GM23338 (cell line): ENCODE measurements at regions not wholly inside any gene's neighbourhood (a gene's known extent, or its start where the extent isn't known, plus 50 kb on each side); places are given as distances from the start of the nearest gene placed in this dataset.

ENCODE experiments used
- ATAC-seq: fragments of 200-7000 bp; cut with Tn5 transposase; 3 replicates; pipeline ENCODE4 v1.9.1; 2020
- DNase-seq: peaks from one replicate; pipeline ENCODE4 v3.0.0-alpha.2; 2015; ENCODE audit warnings: low spot score
- H2AFZ ChIP-seq: fragments of 200-600 bp; sonication (generic); 2 replicates; pipeline ENCODE4 v1.8.0; 2016; ENCODE audit warnings: antibody characterized with exemption, mild to moderate bottlenecking, moderate library complexity
- H3F3A ChIP-seq: fragments of 200-600 bp; sonication (generic); replicated peaks from 2 replicates; pipeline ENCODE4 v1.8.0; 2017; ENCODE audit warnings: antibody characterized with exemption, mixed run types, low read depth
- H3K27ac ChIP-seq: fragments of 200-600 bp; sonication (generic); 2 replicates; pipeline ENCODE4 v1.6.1; 2016; ENCODE audit warnings: low read depth
- H3K27me3 ChIP-seq: fragments of 200-600 bp; sonication (generic); 2 replicates; pipeline ENCODE4 v1.8.0; 2016; ENCODE audit warnings: mild to moderate bottlenecking, mixed run types, moderate library complexity; ENCODE audit not compliant: insufficient read depth
- H3K36me3 ChIP-seq: fragments of 200-600 bp; sonication (generic); 2 replicates; pipeline ENCODE4 v1.8.0; 2016; ENCODE audit warnings: mild to moderate bottlenecking; ENCODE audit not compliant: insufficient read depth
- H3K4me1 ChIP-seq: fragments of 200-600 bp; sonication (generic); 2 replicates; pipeline ENCODE4 v1.8.0; 2016; ENCODE audit warnings: mild to moderate bottlenecking, moderate library complexity; ENCODE audit not compliant: insufficient read depth
- H3K4me2 ChIP-seq: fragments of 200-600 bp; sonication (generic); 2 replicates; pipeline ENCODE4 v1.7.1; 2017; ENCODE audit warnings: mixed run types
- H3K4me3 ChIP-seq: fragments of 200-600 bp; sonication (generic); 2 replicates; pipeline ENCODE4 v1.6.1; 2016; ENCODE audit warnings: mixed run types
- H3K79me2 ChIP-seq: fragments of 200-600 bp; sonication (generic); replicated peaks from 2 replicates; pipeline ENCODE4 v1.8.0; 2017; ENCODE audit warnings: mild to moderate bottlenecking; ENCODE audit not compliant: insufficient read depth
- H3K9me2 ChIP-seq: fragments of 200-600 bp; sonication (generic); 2 replicates; pipeline ENCODE4 v1.8.0; 2017; ENCODE audit not compliant: insufficient read depth
- H4K20me1 ChIP-seq: fragments of 200-600 bp; sonication (generic); replicated peaks from 2 replicates; pipeline ENCODE4 v1.8.0; 2017; ENCODE audit warnings: mild to moderate bottlenecking; ENCODE audit not compliant: insufficient read depth
- H3K27ac Mint-ChIP-seq: 2 replicates; pipeline ENCODE4 v1.8.0; 2020; ENCODE audit warnings: inconsistent platforms, mild to moderate bottlenecking, moderate library complexity, mixed read lengths
- H3K27me3 Mint-ChIP-seq: 3 replicates; pipeline ENCODE4 v1.8.0; 2022; ENCODE audit warnings: low read depth, mild to moderate bottlenecking, moderate library complexity, mixed read lengths, inconsistent platforms; ENCODE audit not compliant: insufficient read depth, poor library complexity
- H3K36me3 Mint-ChIP-seq: 3 replicates; pipeline ENCODE4 v1.8.0; 2021; ENCODE audit warnings: low read depth, mild to moderate bottlenecking, inconsistent platforms, moderate library complexity, mixed read lengths
- H3K4me1 Mint-ChIP-seq: 3 replicates; pipeline ENCODE4 v1.8.0; 2020; ENCODE audit warnings: mild to moderate bottlenecking, inconsistent platforms, mixed read lengths
- H3K4me3 Mint-ChIP-seq: 3 replicates; pipeline ENCODE4 v1.8.0; 2021; ENCODE audit warnings: moderate library complexity, mild to moderate bottlenecking, inconsistent platforms, mixed read lengths
- H3K9me3 Mint-ChIP-seq: 3 replicates; pipeline ENCODE4 v1.8.0; 2020; ENCODE audit warnings: moderate library complexity, mild to moderate bottlenecking, inconsistent platforms, mixed read lengths
- CREB1 ChIP-seq: fragments of 250-450 bp; sonication (Bioruptor Pico); IDR thresholded peaks from 2 replicates; pipeline ENCODE4 v1.5.0; 2020; ENCODE audit warnings: low read depth, mild to moderate bottlenecking, moderate library complexity
- ETS1 ChIP-seq: IDR thresholded peaks from 2 replicates; pipeline ENCODE4 v1.6.1; 2016; ENCODE audit warnings: antibody characterized with exemption
- EZH2 ChIP-seq: fragments of 200-600 bp; sonication (generic); IDR thresholded peaks from one replicate; pipeline ENCODE4 v1.8.0; 2017; ENCODE audit warnings: antibody characterized with exemption, mild to moderate bottlenecking, low read depth; ENCODE audit not compliant: unreplicated experiment
- EZH2phosphoT487 ChIP-seq: fragments of 200-600 bp; sonication (generic); IDR thresholded peaks from one replicate; pipeline ENCODE4 v1.8.1; 2018; ENCODE audit warnings: antibody characterized with exemption; ENCODE audit not compliant: unreplicated experiment
- JUNB ChIP-seq: IDR thresholded peaks from one replicate; pipeline ENCODE4 v1.6.1; 2016; ENCODE audit warnings: antibody characterized with exemption; ENCODE audit not compliant: unreplicated experiment
- NANOG ChIP-seq: IDR thresholded peaks from 2 replicates; pipeline ENCODE4 v1.6.1; 2016; ENCODE audit warnings: antibody characterized with exemption, borderline replicate concordance
- POLR2AphosphoS5 ChIP-seq: IDR thresholded peaks from 2 replicates; pipeline ENCODE4 v1.6.1; 2016; ENCODE audit warnings: antibody characterized with exemption, low read depth
- STAT1 ChIP-seq: IDR thresholded peaks from one replicate; pipeline ENCODE4 v1.6.1; 2016; ENCODE audit warnings: antibody characterized with exemption; ENCODE audit not compliant: unreplicated experiment
- ZNF114 ChIP-seq: fragments of 250-450 bp; sonication (Bioruptor Pico); IDR thresholded peaks from 2 replicates; pipeline ENCODE4 v1.5.0; 2020; ENCODE audit warnings: mild to moderate bottlenecking, moderate library complexity
- ZNF331 ChIP-seq: fragments of 250-450 bp; sonication (Bioruptor Pico); IDR thresholded peaks from 2 replicates; pipeline ENCODE4 v1.5.0; 2020; ENCODE audit warnings: low read depth, mild to moderate bottlenecking, moderate library complexity
- TF ChIP-seq, protein P1 (sequence below), 2 experiments: fragments of 200-600 bp in 1 of 2; sonication (generic) in 1 of 2; conservative IDR thresholded peaks; 2 replicates each; pipeline versions ENCODE4 v1.5.1 to v1.6.1; 2016 to 2017; ENCODE audit warnings: antibody characterized with exemption in 2 of 2, low read depth in 2 of 2, mild to moderate bottlenecking in 2 of 2, moderate library complexity in 1 of 2
- TF ChIP-seq, protein P2 (sequence below): fragments of 250-450 bp; sonication (Bioruptor Pico); IDR thresholded peaks from 2 replicates; pipeline ENCODE4 v1.5.0; 2020; ENCODE audit warnings: mild to moderate bottlenecking, moderate library complexity
- TF ChIP-seq, protein P3 (sequence below): IDR thresholded peaks from one replicate; pipeline ENCODE4 v1.6.1; 2018; ENCODE audit warnings: antibody characterized with exemption; ENCODE audit not compliant: unreplicated experiment

DNA sequence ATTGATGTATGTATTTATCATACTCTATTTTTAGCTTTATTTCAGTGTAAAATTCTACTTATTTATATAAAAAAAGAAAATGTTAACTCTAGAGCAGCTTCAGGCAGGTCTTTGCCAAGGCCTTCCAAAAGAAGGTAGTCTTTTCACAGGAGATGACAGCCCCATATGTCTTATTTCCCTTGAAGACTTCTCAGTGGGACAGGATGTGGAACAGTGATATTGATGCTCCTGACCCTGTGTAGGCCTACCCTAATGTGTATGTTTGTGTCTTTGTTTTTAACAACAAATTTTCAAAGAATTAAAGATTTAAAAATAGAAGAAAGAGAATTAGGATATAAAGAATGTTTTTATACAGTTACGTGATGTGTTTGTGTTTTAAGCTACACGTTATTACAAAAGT, 1593.6 kb downstream of the AMY1C start:
- Histone ChIP-seq H3K9me2 (peaks cover 11% of the 10 kb centered on the region), H3K4me3 (no peak overlapping the region), H3K36me3 (no peaks in the 10 kb centered on the region), H3K4me1 (no peaks in the 10 kb centered on the region), H3K79me2 (no peaks in the 10 kb centered on the region), H3K4me2 (no peak overlapping the region), H2AFZ (no peak overlapping the region), H4K20me1 (no peaks in the 10 kb centered on the region), H3K27me3 (no peaks in the 10 kb centered on the region), H3F3A (no peaks in the 10 kb centered on the region), H3K27ac (no peak overlapping the region)
- ATAC-seq, result no peak
- peaks cover 5% of the 10 kb centered on the region; the same call in 1 of the 3 replicates for H3K36me3 Mint-ChIP-seq
- H3K27ac Mint-ChIP-seq, result no peak overlapping the region
- H3K4me3 Mint-ChIP-seq, result no peak overlapping the region
- TF ChIP-seq, protein P1, sequence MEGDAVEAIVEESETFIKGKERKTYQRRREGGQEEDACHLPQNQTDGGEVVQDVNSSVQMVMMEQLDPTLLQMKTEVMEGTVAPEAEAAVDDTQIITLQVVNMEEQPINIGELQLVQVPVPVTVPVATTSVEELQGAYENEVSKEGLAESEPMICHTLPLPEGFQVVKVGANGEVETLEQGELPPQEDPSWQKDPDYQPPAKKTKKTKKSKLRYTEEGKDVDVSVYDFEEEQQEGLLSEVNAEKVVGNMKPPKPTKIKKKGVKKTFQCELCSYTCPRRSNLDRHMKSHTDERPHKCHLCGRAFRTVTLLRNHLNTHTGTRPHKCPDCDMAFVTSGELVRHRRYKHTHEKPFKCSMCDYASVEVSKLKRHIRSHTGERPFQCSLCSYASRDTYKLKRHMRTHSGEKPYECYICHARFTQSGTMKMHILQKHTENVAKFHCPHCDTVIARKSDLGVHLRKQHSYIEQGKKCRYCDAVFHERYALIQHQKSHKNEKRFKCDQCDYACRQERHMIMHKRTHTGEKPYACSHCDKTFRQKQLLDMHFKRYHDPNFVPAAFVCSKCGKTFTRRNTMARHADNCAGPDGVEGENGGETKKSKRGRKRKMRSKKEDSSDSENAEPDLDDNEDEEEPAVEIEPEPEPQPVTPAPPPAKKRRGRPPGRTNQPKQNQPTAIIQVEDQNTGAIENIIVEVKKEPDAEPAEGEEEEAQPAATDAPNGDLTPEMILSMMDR (conservative IDR thresholded peaks at IDR 0.05; ENCODE audit: low read depth in 2 of 2), result no peak
- TF ChIP-seq NANOG, result no peak
- no peak for TF ChIP-seq STAT1
- TF ChIP-seq EZH2, result no peak
- TF ChIP-seq ZNF114 (CRISPR knock-in tag), result no peak
- TF ChIP-seq, protein P2, sequence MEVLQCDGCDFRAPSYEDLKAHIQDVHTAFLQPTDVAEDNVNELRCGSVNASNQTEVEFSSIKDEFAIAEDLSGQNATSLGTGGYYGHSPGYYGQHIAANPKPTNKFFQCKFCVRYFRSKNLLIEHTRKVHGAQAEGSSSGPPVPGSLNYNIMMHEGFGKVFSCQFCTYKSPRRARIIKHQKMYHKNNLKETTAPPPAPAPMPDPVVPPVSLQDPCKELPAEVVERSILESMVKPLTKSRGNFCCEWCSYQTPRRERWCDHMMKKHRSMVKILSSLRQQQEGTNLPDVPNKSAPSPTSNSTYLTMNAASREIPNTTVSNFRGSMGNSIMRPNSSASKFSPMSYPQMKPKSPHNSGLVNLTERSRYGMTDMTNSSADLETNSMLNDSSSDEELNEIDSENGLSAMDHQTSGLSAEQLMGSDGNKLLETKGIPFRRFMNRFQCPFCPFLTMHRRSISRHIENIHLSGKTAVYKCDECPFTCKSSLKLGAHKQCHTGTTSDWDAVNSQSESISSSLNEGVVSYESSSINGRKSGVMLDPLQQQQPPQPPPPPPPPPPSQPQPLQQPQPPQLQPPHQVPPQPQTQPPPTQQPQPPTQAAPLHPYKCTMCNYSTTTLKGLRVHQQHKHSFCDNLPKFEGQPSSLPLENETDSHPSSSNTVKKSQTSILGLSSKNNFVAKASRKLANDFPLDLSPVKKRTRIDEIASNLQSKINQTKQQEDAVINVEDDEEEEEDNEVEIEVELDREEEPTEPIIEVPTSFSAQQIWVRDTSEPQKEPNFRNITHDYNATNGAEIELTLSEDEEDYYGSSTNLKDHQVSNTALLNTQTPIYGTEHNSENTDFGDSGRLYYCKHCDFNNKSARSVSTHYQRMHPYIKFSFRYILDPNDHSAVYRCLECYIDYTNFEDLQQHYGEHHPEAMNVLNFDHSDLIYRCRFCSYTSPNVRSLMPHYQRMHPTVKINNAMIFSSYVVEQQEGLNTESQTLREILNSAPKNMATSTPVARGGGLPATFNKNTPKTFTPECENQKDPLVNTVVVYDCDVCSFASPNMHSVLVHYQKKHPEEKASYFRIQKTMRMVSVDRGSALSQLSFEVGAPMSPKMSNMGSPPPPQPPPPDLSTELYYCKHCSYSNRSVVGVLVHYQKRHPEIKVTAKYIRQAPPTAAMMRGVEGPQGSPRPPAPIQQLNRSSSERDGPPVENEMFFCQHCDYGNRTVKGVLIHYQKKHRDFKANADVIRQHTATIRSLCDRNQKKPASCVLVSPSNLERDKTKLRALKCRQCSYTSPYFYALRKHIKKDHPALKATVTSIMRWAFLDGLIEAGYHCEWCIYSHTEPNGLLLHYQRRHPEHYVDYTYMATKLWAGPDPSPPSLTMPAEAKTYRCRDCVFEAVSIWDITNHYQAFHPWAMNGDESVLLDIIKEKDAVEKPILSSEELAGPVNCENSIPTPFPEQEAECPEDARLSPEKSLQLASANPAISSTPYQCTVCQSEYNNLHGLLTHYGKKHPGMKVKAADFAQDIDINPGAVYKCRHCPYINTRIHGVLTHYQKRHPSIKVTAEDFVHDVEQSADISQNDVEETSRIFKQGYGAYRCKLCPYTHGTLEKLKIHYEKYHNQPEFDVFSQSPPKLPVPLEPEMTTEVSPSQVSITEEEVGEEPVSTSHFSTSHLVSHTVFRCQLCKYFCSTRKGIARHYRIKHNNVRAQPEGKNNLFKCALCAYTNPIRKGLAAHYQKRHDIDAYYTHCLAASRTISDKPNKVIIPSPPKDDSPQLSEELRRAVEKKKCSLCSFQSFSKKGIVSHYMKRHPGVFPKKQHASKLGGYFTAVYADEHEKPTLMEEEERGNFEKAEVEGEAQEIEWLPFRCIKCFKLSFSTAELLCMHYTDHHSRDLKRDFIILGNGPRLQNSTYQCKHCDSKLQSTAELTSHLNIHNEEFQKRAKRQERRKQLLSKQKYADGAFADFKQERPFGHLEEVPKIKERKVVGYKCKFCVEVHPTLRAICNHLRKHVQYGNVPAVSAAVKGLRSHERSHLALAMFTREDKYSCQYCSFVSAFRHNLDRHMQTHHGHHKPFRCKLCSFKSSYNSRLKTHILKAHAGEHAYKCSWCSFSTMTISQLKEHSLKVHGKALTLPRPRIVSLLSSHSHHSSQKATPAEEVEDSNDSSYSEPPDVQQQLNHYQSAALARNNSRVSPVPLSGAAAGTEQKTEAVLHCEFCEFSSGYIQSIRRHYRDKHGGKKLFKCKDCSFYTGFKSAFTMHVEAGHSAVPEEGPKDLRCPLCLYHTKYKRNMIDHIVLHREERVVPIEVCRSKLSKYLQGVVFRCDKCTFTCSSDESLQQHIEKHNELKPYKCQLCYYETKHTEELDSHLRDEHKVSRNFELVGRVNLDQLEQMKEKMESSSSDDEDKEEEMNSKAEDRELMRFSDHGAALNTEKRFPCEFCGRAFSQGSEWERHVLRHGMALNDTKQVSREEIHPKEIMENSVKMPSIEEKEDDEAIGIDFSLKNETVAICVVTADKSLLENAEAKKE (CRISPR knock-in tag), result no peak
- no peak for TF ChIP-seq CREB1 (CRISPR knock-in tag)
- no peak for TF ChIP-seq ZNF331 (CRISPR knock-in tag)
- TF ChIP-seq JUNB, result no peak
- TF ChIP-seq, protein P3, sequence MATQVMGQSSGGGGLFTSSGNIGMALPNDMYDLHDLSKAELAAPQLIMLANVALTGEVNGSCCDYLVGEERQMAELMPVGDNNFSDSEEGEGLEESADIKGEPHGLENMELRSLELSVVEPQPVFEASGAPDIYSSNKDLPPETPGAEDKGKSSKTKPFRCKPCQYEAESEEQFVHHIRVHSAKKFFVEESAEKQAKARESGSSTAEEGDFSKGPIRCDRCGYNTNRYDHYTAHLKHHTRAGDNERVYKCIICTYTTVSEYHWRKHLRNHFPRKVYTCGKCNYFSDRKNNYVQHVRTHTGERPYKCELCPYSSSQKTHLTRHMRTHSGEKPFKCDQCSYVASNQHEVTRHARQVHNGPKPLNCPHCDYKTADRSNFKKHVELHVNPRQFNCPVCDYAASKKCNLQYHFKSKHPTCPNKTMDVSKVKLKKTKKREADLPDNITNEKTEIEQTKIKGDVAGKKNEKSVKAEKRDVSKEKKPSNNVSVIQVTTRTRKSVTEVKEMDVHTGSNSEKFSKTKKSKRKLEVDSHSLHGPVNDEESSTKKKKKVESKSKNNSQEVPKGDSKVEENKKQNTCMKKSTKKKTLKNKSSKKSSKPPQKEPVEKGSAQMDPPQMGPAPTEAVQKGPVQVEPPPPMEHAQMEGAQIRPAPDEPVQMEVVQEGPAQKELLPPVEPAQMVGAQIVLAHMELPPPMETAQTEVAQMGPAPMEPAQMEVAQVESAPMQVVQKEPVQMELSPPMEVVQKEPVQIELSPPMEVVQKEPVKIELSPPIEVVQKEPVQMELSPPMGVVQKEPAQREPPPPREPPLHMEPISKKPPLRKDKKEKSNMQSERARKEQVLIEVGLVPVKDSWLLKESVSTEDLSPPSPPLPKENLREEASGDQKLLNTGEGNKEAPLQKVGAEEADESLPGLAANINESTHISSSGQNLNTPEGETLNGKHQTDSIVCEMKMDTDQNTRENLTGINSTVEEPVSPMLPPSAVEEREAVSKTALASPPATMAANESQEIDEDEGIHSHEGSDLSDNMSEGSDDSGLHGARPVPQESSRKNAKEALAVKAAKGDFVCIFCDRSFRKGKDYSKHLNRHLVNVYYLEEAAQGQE, result no peak
- TF ChIP-seq EZH2phosphoT487, result no peak
- TF ChIP-seq POLR2AphosphoS5, result no peak
- TF ChIP-seq ETS1, result no peak
- H3K4me1 Mint-ChIP-seq, result no peaks in the 10 kb centered on the region
- H3K9me3 Mint-ChIP-seq, result peaks cover 10% of the 10 kb centered on the region
- no peak for DNase-seq
- no peaks in the 10 kb centered on the region for H3K27me3 Mint-ChIP-seq
